Mesendoderm (in vitro differentiated cells): ENCODE measurements at regions not wholly inside any gene's neighbourhood (a gene's known extent, or its start where the extent isn't known, plus 50 kb on each side); places are given as distances from the start of the nearest gene placed in this dataset.

Source experiments
- DNase-seq: peaks from one replicate; pipeline ENCODE4 v3.0.0; 2013
- H2AK5ac ChIP-seq: 2 replicates; pipeline ENCODE4 v1.6.1; 2013; ENCODE audit warnings: low read length, inconsistent platforms
- H2BK120ac ChIP-seq: 2 replicates; pipeline ENCODE4 v1.6.1; 2013; ENCODE audit warnings: low read depth, mild to moderate bottlenecking, low read length, moderate library complexity, mixed read lengths
- H2BK15ac ChIP-seq: replicated peaks from 2 replicates; pipeline ENCODE4 v1.6.1; 2013; ENCODE audit warnings: low read depth, mild to moderate bottlenecking, moderate library complexity
- H2BK5ac ChIP-seq: 2 replicates; pipeline ENCODE4 v1.6.1; 2013; ENCODE audit warnings: low read length, inconsistent platforms
- H3K18ac ChIP-seq: 2 replicates; pipeline ENCODE4 v1.6.1; 2013; ENCODE audit warnings: mild to moderate bottlenecking, low read length, mixed read lengths
- H3K23ac ChIP-seq: one replicate; pipeline ENCODE4 v1.6.1; 2013; ENCODE audit warnings: low read length
- H3K27ac ChIP-seq: 2 replicates; pipeline ENCODE4 v1.5.1; 2013; ENCODE audit warnings: low read depth, mild to moderate bottlenecking, inconsistent platforms, low read length, moderate library complexity
- H3K27me3 ChIP-seq: 2 replicates; pipeline ENCODE4 v1.6.1; 2013; ENCODE audit warnings: low read length, control low read depth, mild to moderate bottlenecking, inconsistent platforms; ENCODE audit not compliant: insufficient read depth, poor library complexity
- H3K36me3 ChIP-seq: 2 replicates; pipeline ENCODE4 v1.6.1; 2013; ENCODE audit warnings: low read length, inconsistent platforms; ENCODE audit not compliant: control insufficient read depth, insufficient read depth
- H3K4ac ChIP-seq: one replicate; pipeline ENCODE4 v1.6.1; 2013; ENCODE audit warnings: low read depth, mild to moderate bottlenecking, low read length, moderate library complexity
- H3K4me1 ChIP-seq: 2 replicates; pipeline ENCODE4 v1.6.1; 2013; ENCODE audit warnings: low read depth, low read length, inconsistent platforms; ENCODE audit not compliant: control insufficient read depth
- H3K4me2 ChIP-seq: 2 replicates; pipeline ENCODE4 v1.6.1; 2013; ENCODE audit warnings: low read length
- H3K4me3 ChIP-seq: 2 replicates; pipeline ENCODE4 v1.5.1; 2013; ENCODE audit warnings: mild to moderate bottlenecking, low read length
- H3K56ac ChIP-seq: one replicate; pipeline ENCODE4 v1.6.1; 2013; ENCODE audit warnings: low read length
- H3K79me1 ChIP-seq: 2 replicates; pipeline ENCODE4 v1.6.1; 2013; ENCODE audit warnings: low read length, inconsistent platforms
- H3K79me2 ChIP-seq: 2 replicates; pipeline ENCODE4 v1.6.1; 2013; ENCODE audit warnings: mild to moderate bottlenecking, low read length; ENCODE audit not compliant: control insufficient read depth, insufficient read depth
- H3K9ac ChIP-seq: 2 replicates; pipeline ENCODE4 v1.6.1; 2013; ENCODE audit warnings: low read length, inconsistent platforms
- H4K5ac ChIP-seq: one replicate; pipeline ENCODE4 v1.6.1; 2013; ENCODE audit warnings: low read length
- H4K8ac ChIP-seq: one replicate; pipeline ENCODE4 v1.6.1; 2013; ENCODE audit warnings: low read depth, mild to moderate bottlenecking, control low read depth, low read length, moderate library complexity
- WGBS: extraction: QIAGEN DNeasy Blood & Tissue Kit; methylation state at CpG from one replicate; pipeline ENCODE4 v1.1.7; 2013; ENCODE audit warnings: low lambda C conversion rate, missing lambda C conversion rate; ENCODE audit not compliant: insufficient coverage; ENCODE audit errors: extremely low coverage; 5-methylcytosine and 5-hydroxymethylcytosine counted together

- no peak overlapping the region for H3K27ac ChIP-seq
- H3K4me2 ChIP-seq = no peak overlapping the region
- no peak overlapping the region for H3K4me3 ChIP-seq
- H3K27me3 ChIP-seq = no peaks in the 10 kb centered on the region
- no peak overlapping the region for H2BK15ac ChIP-seq
- H4K8ac ChIP-seq = no peak overlapping the region
- no peak overlapping the region for H3K18ac ChIP-seq
- no peak overlapping the region for H4K5ac ChIP-seq
- no peaks in the 10 kb centered on the region for H3K79me2 ChIP-seq
- no peak overlapping the region for H2BK120ac ChIP-seq
- no peak for DNase-seq
- no peak overlapping the region for H3K56ac ChIP-seq
- no CpG with 5 or more reads among the region's 5 CpGs for WGBS
- H3K9ac ChIP-seq = no peak overlapping the region
- H3K36me3 ChIP-seq = no peaks in the 10 kb centered on the region
- H2AK5ac ChIP-seq = no peak overlapping the region
- no peaks in the 10 kb centered on the region for H3K79me1 ChIP-seq
- H3K23ac ChIP-seq = no peak overlapping the region
- no peaks in the 10 kb centered on the region for H3K4me1 ChIP-seq
- no peak overlapping the region for H2BK5ac ChIP-seq
- H3K4ac ChIP-seq = no peak overlapping the region
Observed at GRCh38 chr2:155630760-155631159, 701.8 kb downstream of the NR4A2 start.

GRCh38 chr2:155622443-155622842 is 710.1 kb downstream of the NR4A2 start:
- H3K23ac ChIP-seq = no peak overlapping the region
- no CpG with 5 or more reads among the region's 1 CpG for WGBS
- H3K9ac ChIP-seq = no peak overlapping the region

GRCh38 chr2:155600914-155601760 is 731.4 kb downstream of the NR4A2 start:
- no peak overlapping the region for H2BK120ac ChIP-seq
- no peak overlapping the region for H2BK15ac ChIP-seq
- H3K4me2 ChIP-seq = no peak overlapping the region
- H3K27me3 ChIP-seq = no peaks in the 10 kb centered on the region
- no peak overlapping the region for H3K56ac ChIP-seq
- no peak overlapping the region for H3K4me3 ChIP-seq
- no peak overlapping the region for H2AK5ac ChIP-seq
- no peak overlapping the region for H3K9ac ChIP-seq
- no peak overlapping the region for H4K5ac ChIP-seq
- H3K18ac ChIP-seq = no peak overlapping the region
- no CpG with 5 or more reads among the region's 10 CpGs for WGBS
- no peaks in the 10 kb centered on the region for H3K4me1 ChIP-seq
- H3K4ac ChIP-seq = no peak overlapping the region
- no peak overlapping the region for H4K8ac ChIP-seq
- H3K23ac ChIP-seq = no peak overlapping the region
- H2BK5ac ChIP-seq = no peak overlapping the region
- no peak for DNase-seq
- H3K27ac ChIP-seq = no peak overlapping the region
- no peaks in the 10 kb centered on the region for H3K79me2 ChIP-seq
- no peaks in the 10 kb centered on the region for H3K36me3 ChIP-seq
- H3K79me1 ChIP-seq = no peaks in the 10 kb centered on the region

More at GRCh38 chr2:155622443-155622842, 710.1 kb downstream of the NR4A2 start:
- no peaks in the 10 kb centered on the region for H3K4me1 ChIP-seq
- H3K18ac ChIP-seq = no peak overlapping the region
- H3K27me3 ChIP-seq = no peaks in the 10 kb centered on the region
- H4K5ac ChIP-seq = no peak overlapping the region
- no peak overlapping the region for H3K4me3 ChIP-seq
- no peak overlapping the region for H2BK15ac ChIP-seq
- H3K79me2 ChIP-seq = no peaks in the 10 kb centered on the region
- H2BK5ac ChIP-seq = no peak overlapping the region
- H2AK5ac ChIP-seq = no peak overlapping the region
- no peak for DNase-seq
- H3K36me3 ChIP-seq = no peaks in the 10 kb centered on the region
- no peak overlapping the region for H3K56ac ChIP-seq
- no peak overlapping the region for H3K4ac ChIP-seq
- H2BK120ac ChIP-seq = no peak overlapping the region
- no peak overlapping the region for H3K4me2 ChIP-seq
- no peaks in the 10 kb centered on the region for H3K79me1 ChIP-seq
- H4K8ac ChIP-seq = no peak overlapping the region
- H3K27ac ChIP-seq = no peak overlapping the region

GRCh38 chr2:155600296-155600695 is 732.2 kb downstream of the NR4A2 start:
- no CpG with 5 or more reads among the region's 10 CpGs for WGBS

GRCh38 chr2:155599834-155600233 is 732.7 kb downstream of the NR4A2 start:
- H2BK15ac ChIP-seq = no peak overlapping the region
- no peak overlapping the region for H2BK120ac ChIP-seq
- no peak overlapping the region for H3K23ac ChIP-seq
- no peaks in the 10 kb centered on the region for H3K79me2 ChIP-seq
- H3K27me3 ChIP-seq = no peaks in the 10 kb centered on the region
- no peak overlapping the region for H3K9ac ChIP-seq
- H3K27ac ChIP-seq = no peak overlapping the region
- no peak overlapping the region for H4K8ac ChIP-seq
- H4K5ac ChIP-seq = no peak overlapping the region
- no peak for DNase-seq
- no peak overlapping the region for H3K4ac ChIP-seq
- H3K4me3 ChIP-seq = no peak overlapping the region
- no peaks in the 10 kb centered on the region for H3K36me3 ChIP-seq
- H3K79me1 ChIP-seq = no peaks in the 10 kb centered on the region
- no CpG with 5 or more reads among the region's 5 CpGs for WGBS
- no peak overlapping the region for H2BK5ac ChIP-seq
- no peak overlapping the region for H3K18ac ChIP-seq
- no peak overlapping the region for H3K4me2 ChIP-seq
- no peak overlapping the region for H2AK5ac ChIP-seq
- no peak overlapping the region for H3K56ac ChIP-seq
- H3K4me1 ChIP-seq = no peaks in the 10 kb centered on the region

More at GRCh38 chr2:155600296-155600695, 732.2 kb downstream of the NR4A2 start:
- Histone ChIP-seq H3K4me1 (no peaks in the 10 kb centered on the region), H2BK5ac (no peak overlapping the region), H2BK15ac (no peak overlapping the region), H2AK5ac (no peak overlapping the region), H3K27ac (no peak overlapping the region), H3K36me3 (no peaks in the 10 kb centered on the region), H3K4ac (no peak overlapping the region), H3K27me3 (no peaks in the 10 kb centered on the region), H3K4me3 (no peak overlapping the region), H4K8ac (no peak overlapping the region), H3K23ac (no peak overlapping the region), H3K9ac (no peak overlapping the region), H3K4me2 (no peak overlapping the region), H3K79me1 (no peaks in the 10 kb centered on the region), H3K18ac (no peak overlapping the region), H3K56ac (no peak overlapping the region), H3K79me2 (no peaks in the 10 kb centered on the region), H4K5ac (no peak overlapping the region), H2BK120ac (no peak overlapping the region)
- no peak for DNase-seq
